ENCODE measurements at regions not wholly inside any gene's neighbourhood (a gene's known extent, or its start where the extent isn't known, plus 50 kb on each side); places are given as distances from the start of the nearest gene placed in this dataset.

DNA sequence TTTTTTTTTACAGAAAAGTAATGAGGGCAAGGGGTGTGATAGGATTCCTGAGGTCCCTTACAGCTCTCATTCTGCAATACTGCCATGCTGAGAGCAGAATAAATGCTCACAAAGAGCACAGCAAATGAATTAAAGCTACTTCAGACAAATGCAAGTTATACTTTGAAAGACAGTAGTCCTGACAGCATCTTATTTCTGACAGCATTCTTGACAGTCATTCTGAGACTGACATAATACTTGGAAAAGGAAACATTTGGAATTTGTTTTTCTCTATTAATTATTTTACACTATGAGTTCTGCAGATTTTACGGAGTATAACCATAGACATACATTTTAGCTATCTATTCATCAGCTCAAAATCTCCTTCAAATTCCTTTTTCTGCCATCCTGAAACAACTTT is 935.2 kb upstream of the FAM98A start:
- H3K36me3 ChIP-seq (ENCODE audit: insufficient read depth, low read length, poor library complexity, severe bottlenecking), result no peaks in the 10 kb centered on the region
- no peaks in the 10 kb centered on the region for H3K9me3 ChIP-seq (ENCODE audit: low read depth, low read length, poor library complexity, severe bottlenecking)
- H3K4me1 ChIP-seq (ENCODE audit: insufficient read depth, low read length, poor library complexity, severe bottlenecking), result no peaks in the 10 kb centered on the region
- intact Hi-C loops (cut with micrococcal nuclease; ENCODE audit: unreplicated experiment), result no loop called here
- no peak for DNase-seq (ENCODE audit: low spot score)
- ChIA-PET POLR2A (ENCODE audit: low non-redundant PET) (no interaction called here), CTCF (no interaction called here)
- H3K4me3 ChIP-seq (ENCODE audit: low read depth, low read length, poor library complexity, severe bottlenecking), result no peak overlapping the region
- no peak overlapping the region for H3K27ac ChIP-seq (ENCODE audit: low read depth, low read length, poor library complexity, severe bottlenecking)
- H3K27me3 ChIP-seq (replicated peaks; ENCODE audit: insufficient read depth, low read depth, low read length, poor library complexity), result no peaks in the 10 kb centered on the region
- TF ChIP-seq, protein P1, sequence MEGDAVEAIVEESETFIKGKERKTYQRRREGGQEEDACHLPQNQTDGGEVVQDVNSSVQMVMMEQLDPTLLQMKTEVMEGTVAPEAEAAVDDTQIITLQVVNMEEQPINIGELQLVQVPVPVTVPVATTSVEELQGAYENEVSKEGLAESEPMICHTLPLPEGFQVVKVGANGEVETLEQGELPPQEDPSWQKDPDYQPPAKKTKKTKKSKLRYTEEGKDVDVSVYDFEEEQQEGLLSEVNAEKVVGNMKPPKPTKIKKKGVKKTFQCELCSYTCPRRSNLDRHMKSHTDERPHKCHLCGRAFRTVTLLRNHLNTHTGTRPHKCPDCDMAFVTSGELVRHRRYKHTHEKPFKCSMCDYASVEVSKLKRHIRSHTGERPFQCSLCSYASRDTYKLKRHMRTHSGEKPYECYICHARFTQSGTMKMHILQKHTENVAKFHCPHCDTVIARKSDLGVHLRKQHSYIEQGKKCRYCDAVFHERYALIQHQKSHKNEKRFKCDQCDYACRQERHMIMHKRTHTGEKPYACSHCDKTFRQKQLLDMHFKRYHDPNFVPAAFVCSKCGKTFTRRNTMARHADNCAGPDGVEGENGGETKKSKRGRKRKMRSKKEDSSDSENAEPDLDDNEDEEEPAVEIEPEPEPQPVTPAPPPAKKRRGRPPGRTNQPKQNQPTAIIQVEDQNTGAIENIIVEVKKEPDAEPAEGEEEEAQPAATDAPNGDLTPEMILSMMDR (conservative IDR thresholded peaks at IDR 0.05; ENCODE audit: low read depth, low read length), result no peak
- TF ChIP-seq EZH2 (IDR thresholded peaks at IDR 0.05; ENCODE audit: borderline replicate concordance, low read depth, low read length, poor library complexity, severe bottlenecking), result no peak
- BruUV-seq (replicated peaks), result no TSS peak

DNA sequence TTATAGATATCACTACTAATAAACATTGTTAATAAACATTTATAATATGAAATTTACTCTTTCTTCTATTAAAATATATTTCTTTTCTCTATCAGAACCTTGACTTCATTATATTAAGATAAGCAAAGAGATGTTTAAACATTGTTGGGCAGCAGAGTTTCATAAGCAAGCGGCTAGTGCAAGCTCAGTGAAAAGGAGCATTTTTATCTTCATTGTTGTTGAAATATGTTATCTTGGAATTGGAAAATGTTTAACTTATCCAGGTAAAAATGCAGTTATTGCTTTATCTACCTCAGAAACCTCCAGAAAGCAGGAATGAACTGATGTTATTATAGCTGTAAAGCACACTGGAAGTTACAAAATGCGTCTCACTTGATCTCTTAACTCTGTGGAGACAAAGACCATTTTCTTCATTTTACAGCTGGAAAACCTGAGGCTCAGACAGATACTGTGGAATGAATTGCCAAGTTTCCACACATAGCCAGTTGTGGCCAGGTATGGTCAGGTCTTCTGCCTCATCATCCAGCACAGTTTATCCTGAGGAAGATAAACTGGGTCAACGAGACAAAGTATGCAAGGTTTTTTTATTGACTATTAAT is 934.6 kb upstream of the FAM98A start:
- CTCF ChIA-PET, result no interaction called here

DNA sequence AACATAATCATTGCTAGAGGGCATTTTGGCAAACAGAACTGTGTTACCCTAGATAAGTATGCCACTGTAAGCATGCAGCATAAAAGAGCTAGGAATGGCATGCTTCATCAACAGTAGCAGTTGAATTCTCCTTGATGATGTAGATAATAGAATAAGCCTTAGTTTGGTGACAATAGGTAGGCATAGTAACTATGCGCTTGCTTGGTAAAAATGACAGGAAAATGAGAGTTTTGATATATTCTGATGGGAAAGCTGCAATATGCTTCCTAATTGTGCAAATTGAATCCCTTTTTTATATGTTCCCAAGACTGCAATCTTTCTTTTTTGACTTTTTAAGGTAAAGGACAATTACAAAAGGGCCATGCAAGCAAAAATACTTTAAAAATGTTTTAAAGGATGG is 930.9 kb upstream of the FAM98A start:
- no peak overlapping the region for H3K4me3 ChIP-seq (ENCODE audit: low read depth, low read length, poor library complexity, severe bottlenecking)
- ChIA-PET CTCF (no interaction called here), POLR2A (ENCODE audit: low non-redundant PET) (no interaction called here)
- intact Hi-C loops (cut with micrococcal nuclease; ENCODE audit: unreplicated experiment), result no loop called here
- H3K27ac ChIP-seq (ENCODE audit: low read depth, low read length, poor library complexity, severe bottlenecking), result no peak overlapping the region
- TF ChIP-seq, protein P1 (conservative IDR thresholded peaks at IDR 0.05; ENCODE audit: low read depth, low read length), result no peak
- no peak for TF ChIP-seq EZH2 (IDR thresholded peaks at IDR 0.05; ENCODE audit: borderline replicate concordance, low read depth, low read length, poor library complexity, severe bottlenecking)
- BruUV-seq (replicated peaks), result no TSS peak
- H3K9me3 ChIP-seq (ENCODE audit: low read depth, low read length, poor library complexity, severe bottlenecking), result no peaks in the 10 kb centered on the region
- H3K27me3 ChIP-seq (replicated peaks; ENCODE audit: insufficient read depth, low read depth, low read length, poor library complexity), result no peaks in the 10 kb centered on the region
- H3K36me3 ChIP-seq (ENCODE audit: insufficient read depth, low read length, poor library complexity, severe bottlenecking), result no peaks in the 10 kb centered on the region
- H3K4me1 ChIP-seq (ENCODE audit: insufficient read depth, low read length, poor library complexity, severe bottlenecking), result no peaks in the 10 kb centered on the region
- DNase-seq (ENCODE audit: low spot score), result no peak

More for the DNA sequence above, 934.6 kb upstream of the FAM98A start:
- Histone ChIP-seq H3K4me3 (ENCODE audit: low read depth, low read length, poor library complexity, severe bottlenecking) (no peak overlapping the region), H3K27me3 (replicated peaks; ENCODE audit: insufficient read depth, low read depth, low read length, poor library complexity) (no peaks in the 10 kb centered on the region), H3K36me3 (ENCODE audit: insufficient read depth, low read length, poor library complexity, severe bottlenecking) (no peaks in the 10 kb centered on the region), H3K27ac (ENCODE audit: low read depth, low read length, poor library complexity, severe bottlenecking) (no peak overlapping the region), H3K4me1 (ENCODE audit: insufficient read depth, low read length, poor library complexity, severe bottlenecking) (no peaks in the 10 kb centered on the region), H3K9me3 (ENCODE audit: low read depth, low read length, poor library complexity, severe bottlenecking) (no peaks in the 10 kb centered on the region)
- POLR2A ChIA-PET (ENCODE audit: low non-redundant PET), result no interaction called here
- BruUV-seq (replicated peaks), result no TSS peak
- no peak for TF ChIP-seq EZH2 (IDR thresholded peaks at IDR 0.05; ENCODE audit: borderline replicate concordance, low read depth, low read length, poor library complexity, severe bottlenecking)
- TF ChIP-seq, protein P1 (conservative IDR thresholded peaks at IDR 0.05; ENCODE audit: low read depth, low read length), result no peak
- no peak for DNase-seq (ENCODE audit: low spot score)
- intact Hi-C loops (cut with micrococcal nuclease; ENCODE audit: unreplicated experiment), result no loop called here
